HG03571 (cell line): ENCODE measurements at regions not wholly inside any gene's neighbourhood (a gene's known extent, or its start where the extent isn't known, plus 50 kb on each side); places are given as distances from the start of the nearest gene placed in this dataset.
"Not testable (repeated sequence)": the region's sequence is repeated elsewhere in the genome, so short reads cannot be mapped to it uniquely, and the experiment has no call there.

Source experiments
- ATAC-seq: cut with Tn5 transposase; IDR thresholded peaks from one replicate; pipeline ENCODE4 v1.9.1; 2021; ENCODE audit not compliant: unreplicated experiment

- ATAC-seq: no peak
These were observed 62.0 kb downstream of the CAVIN4 start for GRCh38 chr9:100639854-100640253.

DNA sequence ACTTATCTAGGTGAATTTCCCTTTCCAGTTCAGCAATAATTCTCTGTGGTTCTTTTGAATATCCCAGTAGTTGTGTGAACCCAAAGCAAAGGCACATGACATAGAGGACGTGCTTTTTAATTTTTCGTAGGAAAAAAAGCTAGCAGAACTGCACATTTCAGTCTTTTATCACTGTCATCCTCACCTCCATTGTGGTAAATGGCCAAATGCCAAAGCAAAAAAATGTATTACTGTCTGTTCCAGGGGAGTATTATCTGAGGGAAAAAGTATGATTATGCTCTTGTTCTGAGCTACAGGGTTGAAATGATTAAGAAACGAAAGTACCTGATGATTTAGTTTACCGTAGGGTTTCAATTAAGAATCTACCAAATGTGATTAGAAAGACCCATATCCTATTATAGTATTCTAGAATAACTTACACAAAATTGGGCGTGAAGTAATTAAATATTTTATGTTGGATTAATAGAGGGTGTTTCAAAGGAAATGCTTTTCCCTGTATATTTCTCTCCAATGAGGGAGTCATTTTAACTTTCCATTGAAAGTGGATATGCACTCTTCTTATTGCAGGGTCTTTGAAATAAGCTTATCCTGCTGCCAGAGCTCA, 62.7 kb downstream of the CAVIN4 start:
- no peak for ATAC-seq

DNA sequence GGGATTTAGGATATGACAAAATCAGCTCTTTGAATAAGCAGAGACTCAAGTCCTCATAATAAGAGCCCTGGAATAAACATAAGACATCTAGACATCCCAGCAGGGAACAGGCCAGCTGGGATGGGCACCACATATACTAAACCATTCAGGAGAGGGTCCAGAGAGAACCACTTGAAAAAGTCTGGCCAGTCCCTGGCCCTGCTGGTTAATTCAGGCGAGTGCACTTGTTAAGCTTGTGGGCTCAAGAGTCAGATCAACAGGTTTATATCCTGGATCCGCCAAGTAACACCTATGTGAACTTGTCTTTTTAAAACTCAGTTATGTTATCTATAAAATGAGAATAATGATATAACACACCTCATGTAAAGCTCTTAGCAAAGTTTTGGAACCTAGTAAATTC, 63.3 kb downstream of the CAVIN4 start:
- no peak for ATAC-seq

DNA sequence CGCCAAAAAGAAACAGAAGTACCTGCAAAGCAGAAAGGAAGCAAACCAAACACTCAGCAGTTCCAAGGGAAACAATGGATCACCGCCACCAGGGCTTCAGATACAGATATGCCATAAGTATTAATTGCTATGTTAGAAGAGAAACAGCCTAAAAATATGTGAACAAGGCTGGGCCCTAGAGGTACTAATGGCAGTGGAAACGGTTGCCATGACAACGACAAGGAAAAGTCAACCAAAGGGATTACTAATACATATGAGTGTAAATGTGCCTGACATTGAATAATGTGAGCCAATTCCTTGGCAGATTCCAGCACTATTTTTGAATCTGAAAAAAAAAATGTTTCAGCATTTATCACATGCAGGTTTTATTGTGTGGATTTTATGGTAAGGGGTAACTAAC, 75.0 kb downstream of the CAVIN4 start:
- ATAC-seq: no peak

- ATAC-seq: no peak
These were observed 75.9 kb downstream of the CAVIN4 start for GRCh38 chr9:100653643-100654334.

- ATAC-seq: not testable (repeated sequence)
These were observed 79.0 kb downstream of the CAVIN4 start for GRCh38 chr9:100656851-100657250.

DNA sequence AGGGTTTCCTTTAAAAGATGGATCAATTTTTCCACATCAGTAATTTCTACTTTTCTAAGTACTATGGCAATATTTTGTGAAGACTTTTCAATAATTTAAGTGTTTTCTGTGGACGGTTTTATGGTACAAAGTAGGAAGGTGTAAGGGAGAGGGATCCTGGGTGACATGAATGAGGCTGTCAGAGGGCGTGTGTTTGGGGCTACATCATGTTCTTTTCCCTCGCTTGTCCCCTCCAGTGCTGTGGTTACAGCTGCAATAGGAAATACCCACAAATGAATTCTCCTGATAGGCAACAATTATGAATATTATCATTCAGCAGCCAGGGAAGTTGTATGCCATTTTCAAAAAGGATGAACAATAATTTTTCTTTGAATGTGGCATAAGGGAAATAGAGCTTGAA, 83.8 kb downstream of the CAVIN4 start:
- no peak for ATAC-seq

DNA sequence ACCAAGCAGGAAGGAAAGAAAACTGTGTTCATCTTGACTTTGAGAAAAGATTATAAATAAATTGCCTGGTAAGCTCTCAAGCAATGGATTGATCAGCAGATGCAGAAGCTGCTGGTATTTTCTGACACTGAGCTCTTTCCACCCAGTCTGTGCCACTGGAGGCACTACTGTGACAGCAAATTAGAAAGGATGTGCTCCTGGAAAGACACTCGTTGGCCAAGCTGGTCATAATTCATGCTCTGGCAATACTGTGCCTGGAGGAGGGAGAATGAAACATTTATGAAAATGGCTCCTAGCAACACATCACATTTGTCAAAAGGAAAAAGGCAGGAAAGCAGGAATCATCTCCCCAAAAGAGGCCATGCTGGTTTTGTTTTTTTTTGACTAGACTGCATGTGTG, 84.2 kb downstream of the CAVIN4 start:
- ATAC-seq: no peak

DNA sequence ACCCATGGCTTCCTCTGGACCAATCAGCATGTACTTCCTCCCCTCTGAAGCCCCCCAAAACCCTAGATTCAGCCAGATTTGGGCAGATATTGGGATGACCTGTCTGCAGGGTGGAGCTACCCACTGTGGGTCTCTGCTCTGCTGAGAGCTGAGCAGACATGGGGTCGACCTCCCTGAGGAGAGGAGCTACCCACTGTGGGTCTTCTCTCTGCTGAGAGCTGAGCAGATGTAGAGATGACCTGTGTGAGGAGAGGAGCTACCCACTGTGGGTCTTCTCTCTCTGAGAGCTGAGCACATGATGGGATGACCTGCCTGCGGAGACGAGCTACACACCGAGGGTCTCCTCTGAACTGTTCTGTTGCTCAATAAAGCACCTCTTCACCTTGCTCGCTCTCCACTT, 89.6 kb downstream of the CAVIN4 start:
- no peak for ATAC-seq

DNA sequence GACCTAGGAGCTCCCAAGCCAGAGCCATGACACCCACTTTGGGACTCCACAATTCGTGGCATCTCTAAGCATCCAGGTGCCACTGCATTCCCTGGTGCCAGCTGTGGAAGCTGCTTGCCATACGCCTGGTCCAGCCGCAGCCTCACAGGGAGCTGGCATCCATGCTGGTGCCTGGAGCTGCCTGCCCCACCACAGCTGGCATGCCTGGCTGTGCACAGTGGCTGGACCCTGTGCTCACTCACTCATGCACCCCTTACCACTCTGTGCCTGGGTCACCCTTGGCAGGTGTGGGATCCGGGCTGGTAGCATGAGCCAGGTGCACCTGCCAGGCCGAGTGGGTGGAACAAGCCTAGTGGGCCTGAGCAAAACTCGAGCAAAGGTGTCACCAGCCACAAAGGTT, 90.1 kb downstream of the CAVIN4 start:
- no peak for ATAC-seq

GRCh38 chr9:100669968-100670367, 92.1 kb downstream of the CAVIN4 start:
- ATAC-seq: no peak

DNA sequence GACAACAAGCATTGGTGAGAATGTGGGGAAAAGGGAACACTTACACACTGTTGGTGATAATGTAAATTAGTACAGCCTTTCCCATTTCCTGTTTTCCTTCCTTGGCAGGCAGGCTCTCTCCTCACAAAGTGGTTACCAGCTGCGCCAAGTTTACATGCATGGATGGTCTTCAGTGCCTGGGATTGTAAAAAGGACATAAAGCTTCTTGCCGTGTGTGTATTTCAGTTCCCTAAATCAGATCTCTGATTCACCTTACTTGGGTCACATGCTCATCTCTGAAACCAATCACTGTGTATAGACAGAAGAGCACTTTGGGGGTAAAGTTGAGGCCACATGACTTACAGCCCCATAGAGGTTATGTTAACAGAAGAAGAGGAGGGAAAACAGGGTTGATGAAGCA, 92.8 kb downstream of the CAVIN4 start:
- ATAC-seq: no peak

DNA sequence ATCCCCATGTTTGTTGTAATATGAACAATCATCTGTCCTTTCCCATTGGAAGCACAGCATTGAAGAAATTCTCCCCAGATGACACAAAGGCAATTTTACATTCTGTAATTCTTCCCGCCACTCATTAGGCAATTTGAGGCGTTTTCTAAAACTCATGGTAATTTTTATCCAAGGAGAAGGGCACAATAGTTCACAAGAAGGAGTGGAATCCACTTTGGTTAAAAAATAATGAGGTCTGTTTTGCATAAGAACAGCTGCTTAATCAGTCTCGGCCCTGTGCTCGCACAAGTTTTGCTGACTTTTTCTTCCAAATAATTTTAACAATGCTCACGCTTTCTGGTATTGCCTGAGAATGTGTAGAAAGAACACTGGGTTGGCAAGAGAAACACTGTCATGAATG, 94.0 kb downstream of the CAVIN4 start:
- no peak for ATAC-seq

DNA sequence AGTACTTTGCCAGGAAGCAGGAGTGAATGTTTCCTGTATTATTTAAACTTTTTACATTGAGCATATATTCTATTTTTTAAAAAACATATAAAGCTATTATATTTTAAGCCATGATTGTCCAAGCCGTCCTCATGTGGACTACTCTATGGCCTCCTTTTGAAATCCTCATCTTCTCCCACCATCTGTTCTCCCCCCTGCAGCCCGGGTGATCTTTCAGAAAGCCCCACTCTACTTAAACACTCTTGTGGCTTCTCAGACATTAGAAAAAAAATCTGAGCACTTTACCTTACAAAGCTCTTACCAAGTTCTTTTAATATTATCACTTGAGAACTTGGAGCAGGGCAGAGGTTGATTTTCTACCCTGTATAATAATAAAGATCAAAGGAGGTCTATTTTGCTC, 95.4 kb downstream of the CAVIN4 start:
- no peak for ATAC-seq

GRCh38 chr9:100674419-100675122, 96.7 kb downstream of the CAVIN4 start:
- ATAC-seq: no peak

GRCh38 chr9:100679834-100680233, 102.0 kb downstream of the CAVIN4 start:
- no peak for ATAC-seq

DNA sequence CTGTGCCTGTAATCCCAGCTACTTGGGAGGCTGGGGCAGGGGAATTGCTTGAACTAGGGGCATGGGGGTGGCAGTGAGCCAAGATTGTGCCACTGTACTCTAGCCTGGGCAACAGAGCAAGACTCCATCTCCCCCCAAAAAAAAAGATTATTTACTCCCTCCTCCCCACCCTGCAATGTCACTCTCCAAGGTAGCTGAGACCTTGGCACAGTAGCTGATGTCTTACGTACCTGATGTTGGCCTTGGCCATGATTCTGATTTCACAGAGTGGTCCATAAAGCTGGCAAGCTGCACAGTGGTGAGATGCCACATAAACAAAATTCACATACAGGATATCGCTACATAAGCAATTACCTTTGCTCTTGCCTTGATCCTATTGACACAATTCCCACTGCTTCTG, 108.5 kb downstream of the CAVIN4 start:
- no peak for ATAC-seq

GRCh38 chr9:100689635-100690034, 111.8 kb downstream of the CAVIN4 start:
- no peak for ATAC-seq

- no peak for ATAC-seq
These were observed 112.6 kb downstream of the CAVIN4 start for GRCh38 chr9:100690438-100690837.

DNA sequence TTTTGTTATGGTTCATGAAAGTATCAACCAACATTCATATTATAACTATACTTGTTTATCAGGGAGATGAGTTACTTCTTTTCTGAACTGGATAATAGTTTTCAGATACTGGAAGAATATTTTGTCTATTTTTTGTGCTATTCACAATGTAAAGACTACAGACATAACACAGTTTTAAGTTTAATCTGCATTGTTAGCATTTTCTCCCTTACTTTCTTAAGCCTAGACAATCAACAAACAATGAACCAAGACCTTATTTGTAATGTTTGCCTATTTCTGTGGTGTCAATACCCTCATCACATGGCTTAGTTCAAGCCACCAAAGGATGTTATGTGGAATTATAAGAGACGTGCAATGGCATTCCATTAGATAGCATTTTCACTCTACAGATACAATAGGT, 119.5 kb downstream of the CAVIN4 start:
- ATAC-seq: no peak

GRCh38 chr9:100698945-100699344, 121.1 kb downstream of the CAVIN4 start:
- ATAC-seq: no peak

- no peak for ATAC-seq
These were observed 121.8 kb downstream of the CAVIN4 start for GRCh38 chr9:100699668-100700067.
